ENCODE measurements at regions not wholly inside any gene's neighbourhood (a gene's known extent, or its start where the extent isn't known, plus 50 kb on each side); places are given as distances from the start of the nearest gene placed in this dataset.

GRCh38 chr6:16995511-16996250, 106.2 kb upstream of the STMND1 start:
- TF ChIP-seq, protein P1, sequence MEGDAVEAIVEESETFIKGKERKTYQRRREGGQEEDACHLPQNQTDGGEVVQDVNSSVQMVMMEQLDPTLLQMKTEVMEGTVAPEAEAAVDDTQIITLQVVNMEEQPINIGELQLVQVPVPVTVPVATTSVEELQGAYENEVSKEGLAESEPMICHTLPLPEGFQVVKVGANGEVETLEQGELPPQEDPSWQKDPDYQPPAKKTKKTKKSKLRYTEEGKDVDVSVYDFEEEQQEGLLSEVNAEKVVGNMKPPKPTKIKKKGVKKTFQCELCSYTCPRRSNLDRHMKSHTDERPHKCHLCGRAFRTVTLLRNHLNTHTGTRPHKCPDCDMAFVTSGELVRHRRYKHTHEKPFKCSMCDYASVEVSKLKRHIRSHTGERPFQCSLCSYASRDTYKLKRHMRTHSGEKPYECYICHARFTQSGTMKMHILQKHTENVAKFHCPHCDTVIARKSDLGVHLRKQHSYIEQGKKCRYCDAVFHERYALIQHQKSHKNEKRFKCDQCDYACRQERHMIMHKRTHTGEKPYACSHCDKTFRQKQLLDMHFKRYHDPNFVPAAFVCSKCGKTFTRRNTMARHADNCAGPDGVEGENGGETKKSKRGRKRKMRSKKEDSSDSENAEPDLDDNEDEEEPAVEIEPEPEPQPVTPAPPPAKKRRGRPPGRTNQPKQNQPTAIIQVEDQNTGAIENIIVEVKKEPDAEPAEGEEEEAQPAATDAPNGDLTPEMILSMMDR (optimal IDR thresholded peaks at IDR 0.05 in 1 of 3, IDR thresholded peaks at IDR 0.05 in 1 of 3, conservative IDR thresholded peaks at IDR 0.05 in 1 of 3; ENCODE audit: extremely low read depth in 1 of 3, insufficient read depth in 2 of 3, low read length in 3 of 3): no peak
- no peak for TF ChIP-seq EZH2 (IDR thresholded peaks at IDR 0.05; ENCODE audit: low read length)
